HepG2 (cell line): ENCODE measurements at regions not wholly inside any gene's neighbourhood (a gene's known extent, or its start where the extent isn't known, plus 50 kb on each side); places are given as distances from the start of the nearest gene placed in this dataset.
A peak's percentile ranks its signal among the peaks of the same experiment; 100 is the strongest.

Experiments used
- ATAC-seq: fragments of 200-7000 bp; cut with Tn5 transposase; 3 replicates; pipeline ENCODE4 v1.9.1; 2020; ENCODE audit warnings: mild to moderate bottlenecking, moderate library complexity
- BruUV-seq: library from RNA; stranded (reverse); fragments of 400-500 nt; replicated peaks from 2 replicates; lab custom pipeline; 2021; lab: Mats Ljungman, UMichigan
- CTCF ChIA-PET: fragments of 300-600 bp; formaldehyde crosslinking; extraction: SDS; loops from one replicate; lab custom pipeline; 2021; ENCODE audit warnings: low total read pairs, inconsistent platforms, low intra/inter-chr PET ratio; lab: Yijun Ruan, JAX
- POLR2A ChIA-PET: fragments of 350-600 bp; sonication (Branson Sonifier 250); formaldehyde crosslinking; loops from one replicate; lab custom pipeline; 2020; ENCODE audit warnings: antibody characterized with exemption, inconsistent platforms; lab: Yijun Ruan, JAX
- DNase-seq: peaks from one replicate; pipeline ENCODE4 v3.0.0-alpha.2; 2015; ENCODE audit warnings: low spot score
- FAIRE-seq: peaks from 3 replicates; lab custom pipeline; 2011; peaks lifted over from hg19 to GRCh38; lab: Jason Lieb, UNC
- H2AFZ ChIP-seq: one replicate; pipeline ENCODE4 v1.6.1; 2011; ENCODE audit warnings: low read length, inconsistent platforms
- H3K27ac ChIP-seq: fragments of 300-600 bp; 3 replicates; pipeline ENCODE4 v1.8.0; 2011; ENCODE audit warnings: mixed run types, mild to moderate bottlenecking, mixed read lengths, low read length, inconsistent platforms; ENCODE audit not compliant: insufficient read depth; ENCODE audit errors: extremely low read length
- H3K27me3 ChIP-seq, 2 experiments: fragments of 200-600 bp in 1 of 2; 2 replicates in 1 of 2; 3 replicates in 1 of 2; pipeline versions ENCODE4 v1.6.0 to v1.8.0; 2011; ENCODE audit warnings: low read length in 2 of 2, mild to moderate bottlenecking in 2 of 2, moderate library complexity in 2 of 2, inconsistent platforms in 1 of 2; ENCODE audit not compliant: insufficient read depth in 2 of 2, control insufficient read depth in 1 of 2
- H3K36me3 ChIP-seq, 2 experiments: fragments of 200-600 bp in 1 of 2; replicated peaks in 1 of 2; 2 replicates in 1 of 2; 3 replicates in 1 of 2; pipeline versions ENCODE4 v1.5.1 to v1.8.0; 2011; ENCODE audit warnings: low read length in 2 of 2, inconsistent platforms in 1 of 2; ENCODE audit not compliant: insufficient read depth in 2 of 2, control insufficient read depth in 1 of 2
- H3K4me1 ChIP-seq: 2 replicates; pipeline ENCODE4 v1.5.1; 2012; ENCODE audit warnings: low read length, inconsistent platforms; ENCODE audit not compliant: insufficient read depth
- H3K4me2 ChIP-seq: 2 replicates; pipeline ENCODE4 v1.6.0; 2011; ENCODE audit warnings: low read depth, low read length, inconsistent platforms
- H3K4me3 ChIP-seq, 3 experiments: fragments of 200-600 bp in 1 of 3; sonication (generic), shearing (Covaris generic) in 1 of 3; replicated peaks in 1 of 3; 2 replicates each; pipeline ENCODE4 v1.5.1; 2011 to 2016; ENCODE audit warnings: low read length in 3 of 3, inconsistent platforms in 2 of 3, low read depth in 2 of 3, mild to moderate bottlenecking in 2 of 3, control low read depth in 1 of 3, mixed read lengths in 1 of 3; ENCODE audit not compliant: insufficient read depth in 1 of 3
- H3K79me2 ChIP-seq: one replicate; pipeline ENCODE4 v1.6.1; 2011; ENCODE audit warnings: low read length, inconsistent platforms; ENCODE audit not compliant: insufficient read depth
- H3K9ac ChIP-seq: 2 replicates; pipeline ENCODE4 v1.6.0; 2011; ENCODE audit warnings: mild to moderate bottlenecking, low read depth, low read length, inconsistent platforms; ENCODE audit not compliant: insufficient read depth
- H3K9me3 ChIP-seq: 2 replicates; pipeline ENCODE4 v1.5.1; 2012; ENCODE audit warnings: mild to moderate bottlenecking, low read length
- H4K20me1 ChIP-seq: 2 replicates; pipeline ENCODE4 v1.6.0; 2011; ENCODE audit warnings: inconsistent platforms, mild to moderate bottlenecking, low read length, moderate library complexity; ENCODE audit not compliant: insufficient read depth
- SMC3 ChIP-seq: IDR thresholded peaks from 2 replicates; pipeline ENCODE4 v1.6.1; 2011; ENCODE audit warnings: low read length, improper control_type of control experiment
- STAG1 ChIP-seq: sonication (generic); formaldehyde crosslinking; IDR thresholded peaks from 2 replicates; pipeline ENCODE4 v1.4.0; 2020; ENCODE audit warnings: missing genetic modification reagents
- ZNF740 ChIP-seq: sonication (generic); formaldehyde crosslinking; IDR thresholded peaks from 2 replicates; pipeline ENCODE4 v1.4.0; 2020; ENCODE audit warnings: missing genetic modification reagents
- WGBS: methylation state at CpG from one replicate; pipeline ENCODE4 v1.1.6; 2017; ENCODE audit warnings: low lambda C conversion rate; 5-methylcytosine and 5-hydroxymethylcytosine counted together
- in situ Hi-C: cut with HindIII; loops from 2 replicates; pipeline ENCODE4 v1.10.0; 2017; ENCODE audit warnings: low pct_unique_long_range_greater_than_20kb; ENCODE audit not compliant: extremely low pct_ligation_motif_present
- intact Hi-C: fragments of 100-400 bp; cut with micrococcal nuclease; formaldehyde crosslinking; loops from one replicate; pipeline ENCODE4 v1.10.0; 2022; ENCODE audit not compliant: unreplicated experiment
- TF ChIP-seq, protein P1 (sequence below): sonication (generic); formaldehyde crosslinking; IDR thresholded peaks from 2 replicates; pipeline ENCODE4 v1.4.0; 2020; ENCODE audit warnings: missing genetic modification reagents
- TF ChIP-seq, protein P2 (sequence below): sonication (generic); formaldehyde crosslinking; IDR thresholded peaks from 2 replicates; pipeline ENCODE4 v1.5.0; 2020; ENCODE audit warnings: mild to moderate bottlenecking, missing genetic modification reagents, moderate library complexity
- TF ChIP-seq, protein P3 (sequence below): IDR thresholded peaks from 2 replicates; pipeline ENCODE4 v1.6.1; 2016; ENCODE audit warnings: missing biosample characterization, missing genetic modification reagents, low read depth
- TF ChIP-seq, protein P4 (sequence below): sonication (generic); IDR thresholded peaks from 2 replicates; pipeline ENCODE4 v1.6.1; 2016; ENCODE audit warnings: low read depth, borderline replicate concordance

- H4K20me1 ChIP-seq, result no peaks in the 10 kb centered on the region
- no peak; the same call in 2 of the 3 replicates for ATAC-seq
- WGBS, result 22% methylated on average over 2 of the region's 2 CpGs
- H3K27ac ChIP-seq, result no peak overlapping the region
- no peaks in the 10 kb centered on the region for H3K4me1 ChIP-seq
- H3K79me2 ChIP-seq, result no peaks in the 10 kb centered on the region
- DNase-seq, result no peak
- ChIA-PET CTCF (no interaction called here), POLR2A (no interaction called here)
- no peak overlapping the region for H3K4me3 ChIP-seq
- no peaks in the 10 kb centered on the region for H3K9me3 ChIP-seq
- intact Hi-C loops, result no loop called here
- TF ChIP-seq, protein P1, sequence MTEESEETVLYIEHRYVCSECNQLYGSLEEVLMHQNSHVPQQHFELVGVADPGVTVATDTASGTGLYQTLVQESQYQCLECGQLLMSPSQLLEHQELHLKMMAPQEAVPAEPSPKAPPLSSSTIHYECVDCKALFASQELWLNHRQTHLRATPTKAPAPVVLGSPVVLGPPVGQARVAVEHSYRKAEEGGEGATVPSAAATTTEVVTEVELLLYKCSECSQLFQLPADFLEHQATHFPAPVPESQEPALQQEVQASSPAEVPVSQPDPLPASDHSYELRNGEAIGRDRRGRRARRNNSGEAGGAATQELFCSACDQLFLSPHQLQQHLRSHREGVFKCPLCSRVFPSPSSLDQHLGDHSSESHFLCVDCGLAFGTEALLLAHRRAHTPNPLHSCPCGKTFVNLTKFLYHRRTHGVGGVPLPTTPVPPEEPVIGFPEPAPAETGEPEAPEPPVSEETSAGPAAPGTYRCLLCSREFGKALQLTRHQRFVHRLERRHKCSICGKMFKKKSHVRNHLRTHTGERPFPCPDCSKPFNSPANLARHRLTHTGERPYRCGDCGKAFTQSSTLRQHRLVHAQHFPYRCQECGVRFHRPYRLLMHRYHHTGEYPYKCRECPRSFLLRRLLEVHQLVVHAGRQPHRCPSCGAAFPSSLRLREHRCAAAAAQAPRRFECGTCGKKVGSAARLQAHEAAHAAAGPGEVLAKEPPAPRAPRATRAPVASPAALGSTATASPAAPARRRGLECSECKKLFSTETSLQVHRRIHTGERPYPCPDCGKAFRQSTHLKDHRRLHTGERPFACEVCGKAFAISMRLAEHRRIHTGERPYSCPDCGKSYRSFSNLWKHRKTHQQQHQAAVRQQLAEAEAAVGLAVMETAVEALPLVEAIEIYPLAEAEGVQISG (CRISPR knock-in tag), result peak; percentile 77
- TF ChIP-seq, protein P2, sequence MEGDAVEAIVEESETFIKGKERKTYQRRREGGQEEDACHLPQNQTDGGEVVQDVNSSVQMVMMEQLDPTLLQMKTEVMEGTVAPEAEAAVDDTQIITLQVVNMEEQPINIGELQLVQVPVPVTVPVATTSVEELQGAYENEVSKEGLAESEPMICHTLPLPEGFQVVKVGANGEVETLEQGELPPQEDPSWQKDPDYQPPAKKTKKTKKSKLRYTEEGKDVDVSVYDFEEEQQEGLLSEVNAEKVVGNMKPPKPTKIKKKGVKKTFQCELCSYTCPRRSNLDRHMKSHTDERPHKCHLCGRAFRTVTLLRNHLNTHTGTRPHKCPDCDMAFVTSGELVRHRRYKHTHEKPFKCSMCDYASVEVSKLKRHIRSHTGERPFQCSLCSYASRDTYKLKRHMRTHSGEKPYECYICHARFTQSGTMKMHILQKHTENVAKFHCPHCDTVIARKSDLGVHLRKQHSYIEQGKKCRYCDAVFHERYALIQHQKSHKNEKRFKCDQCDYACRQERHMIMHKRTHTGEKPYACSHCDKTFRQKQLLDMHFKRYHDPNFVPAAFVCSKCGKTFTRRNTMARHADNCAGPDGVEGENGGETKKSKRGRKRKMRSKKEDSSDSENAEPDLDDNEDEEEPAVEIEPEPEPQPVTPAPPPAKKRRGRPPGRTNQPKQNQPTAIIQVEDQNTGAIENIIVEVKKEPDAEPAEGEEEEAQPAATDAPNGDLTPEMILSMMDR (CRISPR knock-in tag), result peak; percentile 49
- TF ChIP-seq STAG1 (CRISPR knock-in tag) (peak; percentile 33; the same call in 1 of the 2 replicates), SMC3 (0 out of 2 replicates have a peak, but pooled peaks have one; percentile 15), ZNF740 (CRISPR knock-in tag) (no peak)
- TF ChIP-seq, protein P3, sequence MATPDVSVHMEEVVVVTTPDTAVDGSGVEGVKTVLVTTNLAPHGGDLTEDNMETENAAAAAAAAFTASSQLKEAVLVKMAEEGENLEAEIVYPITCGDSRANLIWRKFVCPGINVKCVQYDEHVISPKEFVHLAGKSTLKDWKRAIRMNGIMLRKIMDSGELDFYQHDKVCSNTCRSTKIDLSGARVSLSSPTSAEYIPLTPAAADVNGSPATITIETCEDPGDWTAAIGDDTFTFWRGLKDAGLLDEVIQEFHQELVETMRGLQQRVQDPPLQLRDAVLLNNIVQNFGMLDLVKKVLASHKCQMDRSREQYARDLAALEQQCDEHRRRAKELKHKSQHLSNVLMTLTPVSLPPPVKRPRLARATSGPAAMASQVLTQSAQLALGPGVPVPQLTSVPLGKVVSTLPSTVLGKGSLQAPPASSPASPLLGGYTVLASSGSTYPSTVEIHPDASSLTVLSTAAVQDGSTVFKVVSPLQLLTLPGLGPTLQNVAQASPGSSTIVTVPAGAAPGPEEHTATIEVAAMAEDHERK (CRISPR knock-in tag), result no peak
- TF ChIP-seq, protein P4, sequence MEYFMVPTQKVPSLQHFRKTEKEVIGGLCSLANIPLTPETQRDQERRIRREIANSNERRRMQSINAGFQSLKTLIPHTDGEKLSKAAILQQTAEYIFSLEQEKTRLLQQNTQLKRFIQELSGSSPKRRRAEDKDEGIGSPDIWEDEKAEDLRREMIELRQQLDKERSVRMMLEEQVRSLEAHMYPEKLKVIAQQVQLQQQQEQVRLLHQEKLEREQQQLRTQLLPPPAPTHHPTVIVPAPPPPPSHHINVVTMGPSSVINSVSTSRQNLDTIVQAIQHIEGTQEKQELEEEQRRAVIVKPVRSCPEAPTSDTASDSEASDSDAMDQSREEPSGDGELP, result peak; percentile 18; the same call in 1 of the 2 replicates
- in situ Hi-C loops, result no loop called here
- no peaks in the 10 kb centered on the region; a peak in 1 of 5 replicates for H3K27me3 ChIP-seq
- H3K4me2 ChIP-seq, result no peak overlapping the region
- FAIRE-seq, result no peak
- no peak overlapping the region for H3K9ac ChIP-seq
- no peak overlapping the region for H2AFZ ChIP-seq
- no peaks in the 10 kb centered on the region for H3K36me3 ChIP-seq
- BruUV-seq, result no TSS peak
These were observed 84.6 kb upstream of the ANXA1 start for GRCh38 chr9:73067074-73067473.
